ENCODE measurements at regions not wholly inside any gene's neighbourhood (a gene's known extent, or its start where the extent isn't known, plus 50 kb on each side); places are given as distances from the start of the nearest gene placed in this dataset.
A peak's percentile ranks its signal among the peaks of the same experiment; 100 is the strongest.

GRCh38 chr5:157925786-157926671 lies 67.1 kb upstream of the CLINT1 start:
- CTCF ChIA-PET, result no interaction called here

GRCh38 chr5:157924931-157925729 lies 66.2 kb upstream of the CLINT1 start:
- H3K27ac ChIP-seq, result no peak overlapping the region
- no peaks in the 10 kb centered on the region for H3K27me3 ChIP-seq (ENCODE audit: insufficient read depth, low read depth)
- intact Hi-C loops (cut with micrococcal nuclease; ENCODE audit: unreplicated experiment), result no loop called here
- peak overlapping the region; percentile 20; the same call in 1 of the 2 replicates for H3K4me2 ChIP-seq
- no peaks in the 10 kb centered on the region for H3K4me1 ChIP-seq (replicated peaks; ENCODE audit: insufficient read depth)
- H3F3A ChIP-seq (ENCODE audit: insufficient read depth, low read depth), result no peaks in the 10 kb centered on the region
- TF ChIP-seq CTCF (conservative IDR thresholded peaks at IDR 0.05) (no peak), EZH2 (IDR thresholded peaks at IDR 0.05; ENCODE audit: low read depth) (no peak)
- no peaks in the 10 kb centered on the region for H3K79me2 ChIP-seq (ENCODE audit: low read depth)
- H3K9me2 ChIP-seq (ENCODE audit: insufficient read depth), result no peaks in the 10 kb centered on the region
- ChIA-PET POLR2A (ENCODE audit: unreplicated experiment) (no interaction called here), CTCF (no interaction called here)
- BruUV-seq (replicated peaks), result no TSS peak
- no peak overlapping the region for H2AFZ ChIP-seq
- no peaks in the 10 kb centered on the region for H4K20me1 ChIP-seq (ENCODE audit: insufficient read depth)
- DNase-seq, result peak in 1 of 2 experiments; percentile 61
- H3K4me3 ChIP-seq, result no peak overlapping the region
- H3K9me3 ChIP-seq (ENCODE audit: insufficient read depth, low read depth), result no peaks in the 10 kb centered on the region
- H3K36me3 ChIP-seq (ENCODE audit: low read depth), result no peaks in the 10 kb centered on the region

More at GRCh38 chr5:157925786-157926671, 67.1 kb upstream of the CLINT1 start:
- Histone ChIP-seq H3K9me2 (ENCODE audit: insufficient read depth) (no peaks in the 10 kb centered on the region), H3K36me3 (ENCODE audit: low read depth) (no peaks in the 10 kb centered on the region), H2AFZ (no peak overlapping the region), H3K27ac (no peak overlapping the region), H3K79me2 (ENCODE audit: low read depth) (no peaks in the 10 kb centered on the region), H3K27me3 (ENCODE audit: insufficient read depth, low read depth) (no peaks in the 10 kb centered on the region), H3K4me1 (replicated peaks; ENCODE audit: insufficient read depth) (no peaks in the 10 kb centered on the region), H3K4me2 (no peak overlapping the region), H3K9me3 (ENCODE audit: insufficient read depth, low read depth) (no peaks in the 10 kb centered on the region), H3F3A (ENCODE audit: insufficient read depth, low read depth) (no peaks in the 10 kb centered on the region), H3K4me3 (no peak overlapping the region), H4K20me1 (ENCODE audit: insufficient read depth) (no peaks in the 10 kb centered on the region)
- no peak for DNase-seq
- no TSS peak for BruUV-seq (replicated peaks)
- TF ChIP-seq EZH2 (IDR thresholded peaks at IDR 0.05; ENCODE audit: low read depth) (no peak), CTCF (conservative IDR thresholded peaks at IDR 0.05) (no peak)
- POLR2A ChIA-PET (ENCODE audit: unreplicated experiment), result no interaction called here
- intact Hi-C loops (cut with micrococcal nuclease; ENCODE audit: unreplicated experiment), result no loop called here

- intact Hi-C loops (cut with micrococcal nuclease; ENCODE audit: unreplicated experiment), result no loop called here
- no peaks in the 10 kb centered on the region for H3K36me3 ChIP-seq (ENCODE audit: low read depth)
- H3K4me2 ChIP-seq, result no peak overlapping the region
- POLR2A ChIA-PET (ENCODE audit: unreplicated experiment), result no interaction called here
- no peak overlapping the region for H3K4me3 ChIP-seq
- no peaks in the 10 kb centered on the region for H3K9me2 ChIP-seq (ENCODE audit: insufficient read depth)
- H2AFZ ChIP-seq, result no peak overlapping the region
- H3K4me1 ChIP-seq (replicated peaks; ENCODE audit: insufficient read depth), result no peaks in the 10 kb centered on the region
- no TSS peak for BruUV-seq (replicated peaks)
- H3K27ac ChIP-seq, result no peak overlapping the region
- no peaks in the 10 kb centered on the region for H3K27me3 ChIP-seq (ENCODE audit: insufficient read depth, low read depth)
- DNase-seq, result no peak
- no peaks in the 10 kb centered on the region for H3F3A ChIP-seq (ENCODE audit: insufficient read depth, low read depth)
- TF ChIP-seq EZH2 (IDR thresholded peaks at IDR 0.05; ENCODE audit: low read depth), result no peak
- CTCF ChIA-PET, result no interaction called here
- no peaks in the 10 kb centered on the region for H3K79me2 ChIP-seq (ENCODE audit: low read depth)
- no peaks in the 10 kb centered on the region for H4K20me1 ChIP-seq (ENCODE audit: insufficient read depth)
- no peaks in the 10 kb centered on the region for H3K9me3 ChIP-seq (ENCODE audit: insufficient read depth, low read depth)
These were observed 65.5 kb upstream of the CLINT1 start for GRCh38 chr5:157924490-157924889.
